ENCODE measurements at regions not wholly inside any gene's neighbourhood (a gene's known extent, or its start where the extent isn't known, plus 50 kb on each side); places are given as distances from the start of the nearest gene placed in this dataset.
"Not testable (repeated sequence)": the region's sequence is repeated elsewhere in the genome, so short reads cannot be mapped to it uniquely, and the experiment has no call there.

- no peak for DNase-seq
These were observed 661.5 kb upstream of the LINC00305 start for GRCh38 chr18:64810354-64810753.

- DNase-seq: no peak
These were observed 660.9 kb upstream of the LINC00305 start for GRCh38 chr18:64809801-64810200.

- no peak for DNase-seq
These were observed 658.7 kb upstream of the LINC00305 start for GRCh38 chr18:64807560-64807959.

GRCh38 chr18:64806691-64807090 lies 657.8 kb upstream of the LINC00305 start:
- no peak for DNase-seq

- no peak for DNase-seq
These were observed 657.3 kb upstream of the LINC00305 start for GRCh38 chr18:64806232-64806631.

- no peak for DNase-seq
These were observed 654.6 kb upstream of the LINC00305 start for GRCh38 chr18:64803471-64803870.

- no peak for DNase-seq
These were observed 651.3 kb upstream of the LINC00305 start for GRCh38 chr18:64800151-64800550.

- no peak for DNase-seq
These were observed 650.5 kb upstream of the LINC00305 start for GRCh38 chr18:64799376-64799775.

GRCh38 chr18:64791236-64791635 lies 642.3 kb upstream of the LINC00305 start:
- no peak for DNase-seq

- DNase-seq: no peak
These were observed 636.8 kb upstream of the LINC00305 start for GRCh38 chr18:64785686-64786085.

- no peak for DNase-seq
These were observed 628.7 kb upstream of the LINC00305 start for GRCh38 chr18:64777556-64777955.

GRCh38 chr18:64765908-64766307 lies 617.0 kb upstream of the LINC00305 start:
- DNase-seq: no peak

- DNase-seq: no peak
These were observed 603.8 kb upstream of the LINC00305 start for GRCh38 chr18:64752707-64753106.

GRCh38 chr18:64749884-64750283 lies 601.0 kb upstream of the LINC00305 start:
- no peak for DNase-seq

- no peak for DNase-seq
These were observed 598.9 kb upstream of the LINC00305 start for GRCh38 chr18:64747803-64748202.

GRCh38 chr18:64742898-64743297 lies 594.0 kb upstream of the LINC00305 start:
- DNase-seq: no peak

- no peak for DNase-seq
These were observed 585.2 kb upstream of the LINC00305 start for GRCh38 chr18:64734063-64734462.

- DNase-seq: not testable (repeated sequence)
These were observed 576.8 kb upstream of the LINC00305 start for GRCh38 chr18:64725657-64726056.

GRCh38 chr18:64720781-64721464 lies 572.0 kb upstream of the LINC00305 start:
- no peak for DNase-seq

GRCh38 chr18:64718808-64719207 lies 569.9 kb upstream of the LINC00305 start:
- DNase-seq: no peak

- DNase-seq: no peak
These were observed 568.1 kb upstream of the LINC00305 start for GRCh38 chr18:64717026-64717425.

GRCh38 chr18:64714086-64714485 lies 565.2 kb upstream of the LINC00305 start:
- no peak for DNase-seq

GRCh38 chr18:64713284-64713683 lies 564.4 kb upstream of the LINC00305 start:
- peak; percentile 7 for DNase-seq

- no peak for DNase-seq
These were observed 563.1 kb upstream of the LINC00305 start for GRCh38 chr18:64712035-64712434.

GRCh38 chr18:64710105-64710861 lies 561.4 kb upstream of the LINC00305 start:
- no peak for DNase-seq

Data from CD4-positive, alpha-beta T cell treated with Interferon gamma for 1 hour (primary cell).